Ishikawa (cell line): ENCODE measurements at regions not wholly inside any gene's neighbourhood (a gene's known extent, or its start where the extent isn't known, plus 50 kb on each side); places are given as distances from the start of the nearest gene placed in this dataset.

Experiments used
- CEBPB ChIP-seq: IDR thresholded peaks from 2 replicates; pipeline ENCODE4 v1.6.1; 2012
- CREB1 ChIP-seq: IDR thresholded peaks from 2 replicates; pipeline ENCODE4 v1.6.1; 2012; ENCODE audit warnings: low read depth
- EGR1 ChIP-seq: IDR thresholded peaks from 2 replicates; pipeline ENCODE4 v1.6.1; 2012
- REST ChIP-seq: IDR thresholded peaks from 2 replicates; pipeline ENCODE4 v1.6.1; 2012; ENCODE audit warnings: low read depth, mild to moderate bottlenecking
- TAF1 ChIP-seq: IDR thresholded peaks from 2 replicates; pipeline ENCODE4 v1.6.1; 2012; ENCODE audit warnings: low read depth, mild to moderate bottlenecking
- TCF12 ChIP-seq: IDR thresholded peaks from 2 replicates; pipeline ENCODE4 v1.6.1; 2012; ENCODE audit warnings: low read depth
- TEAD4 ChIP-seq: IDR thresholded peaks from 2 replicates; pipeline ENCODE4 v1.6.1; 2012
- YY1 ChIP-seq: IDR thresholded peaks from 2 replicates; pipeline ENCODE4 v1.6.1; 2012; ENCODE audit warnings: low read depth
- ZBTB7A ChIP-seq: IDR thresholded peaks from 2 replicates; pipeline ENCODE4 v1.6.1; 2012; ENCODE audit warnings: low read depth

GRCh38 chr11:15653191-15653710 is 538.5 kb downstream of the INSC start:
- TF ChIP-seq CREB1 = no peak
- no peak for TF ChIP-seq YY1
- TF ChIP-seq ZBTB7A = no peak
- no peak for TF ChIP-seq TEAD4
- no peak for TF ChIP-seq REST
- no peak for TF ChIP-seq TCF12
- no peak for TF ChIP-seq EGR1
- no peak for TF ChIP-seq TAF1
- no peak for TF ChIP-seq CEBPB
